Tibial artery (tissue), 4 donors: ENCODE measurements at regions not wholly inside any gene's neighbourhood (a gene's known extent, or its start where the extent isn't known, plus 50 kb on each side); places are given as distances from the start of the nearest gene placed in this dataset.

Source experiments
- DNase-seq, 2 donors: peaks; one replicate each; pipeline ENCODE4 v3.0.0-alpha.2; 2019
- H3K27ac ChIP-seq, 2 donors: fragments of 200-600 bp; sonication (generic) in 1 of 2; 1 replicate in 1 of 2; 2 replicates in 1 of 2; pipeline ENCODE4 v1.5.1; 2018 to 2019; ENCODE audit warnings: mild to moderate bottlenecking in 1 of 2
- H3K27me3 ChIP-seq, 2 donors: fragments of 200-600 bp; sonication (generic) in 1 of 2; one replicate each; pipeline versions ENCODE4 v1.5.1 to v1.6.0; 2016 to 2019
- H3K36me3 ChIP-seq, 3 donors: fragments of 200-600 bp; sonication (generic) in 2 of 3; one replicate each; pipeline ENCODE4 v1.5.1; 2016 to 2019; ENCODE audit warnings: mild to moderate bottlenecking in 2 of 3
- H3K4me1 ChIP-seq, 4 donors: fragments of 200-600 bp; sonication (generic) in 2 of 4; 1 replicate in 3 of 4; 2 replicates in 1 of 4; pipeline ENCODE4 v1.5.1; 2016 to 2019
- H3K4me3 ChIP-seq, 2 donors: fragments of 200-600 bp; sonication (generic) in 1 of 2; 1 replicate in 1 of 2; 2 replicates in 1 of 2; pipeline ENCODE4 v1.5.1; 2018 to 2019; ENCODE audit warnings: mild to moderate bottlenecking in 2 of 2
- H3K9me3 ChIP-seq, 3 donors: fragments of 200-600 bp; sonication (generic) in 1 of 3; one replicate each; pipeline ENCODE4 v1.5.1; 2016 to 2019
- intact Hi-C: fragments of 100-400 bp; cut with DNase I; formaldehyde crosslinking; loops from one replicate; pipeline ENCODE4 v1.15.0; 2023; ENCODE audit warnings: low total_unique reads
- TF ChIP-seq, protein P1 (sequence below), 2 experiments: fragments of 200-600 bp in 1 of 2; fragments of 450-650 bp in 1 of 2; IDR thresholded peaks; one replicate each; pipeline ENCODE4 v1.5.1; 2017 to 2019; ENCODE audit warnings: antibody characterized with exemption in 2 of 2, mild to moderate bottlenecking in 1 of 2, moderate library complexity in 1 of 2

DNA sequence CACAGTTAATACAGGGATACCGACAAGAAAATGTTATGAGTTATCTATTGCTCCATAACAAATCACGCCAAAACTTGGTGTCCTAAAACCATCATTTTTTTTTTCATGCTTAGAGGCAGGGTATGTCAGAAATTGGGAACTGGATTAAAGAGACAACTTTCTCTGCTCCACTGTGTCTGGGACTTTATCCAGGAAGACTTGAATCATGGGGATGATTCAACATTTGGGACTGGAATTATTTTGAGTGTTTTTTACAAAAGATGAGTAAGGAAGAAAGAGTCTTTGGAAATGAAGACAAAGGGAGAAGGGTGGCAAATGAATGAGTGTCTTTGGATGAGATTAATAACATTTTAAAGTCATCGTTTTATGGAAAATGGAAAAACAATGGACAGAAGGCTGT, 1883.7 kb upstream of the C9orf72 start:
- intact Hi-C loops = no loop called here
- no peak overlapping the region for H3K27ac ChIP-seq
- H3K9me3 ChIP-seq = peaks cover 0 to 7% (median 0%) of the 10 kb centered on the region in 3 donors
- no peaks in the 10 kb centered on the region for H3K27me3 ChIP-seq
- H3K36me3 ChIP-seq = no peaks in the 10 kb centered on the region
- no peak for DNase-seq
- TF ChIP-seq, protein P1, sequence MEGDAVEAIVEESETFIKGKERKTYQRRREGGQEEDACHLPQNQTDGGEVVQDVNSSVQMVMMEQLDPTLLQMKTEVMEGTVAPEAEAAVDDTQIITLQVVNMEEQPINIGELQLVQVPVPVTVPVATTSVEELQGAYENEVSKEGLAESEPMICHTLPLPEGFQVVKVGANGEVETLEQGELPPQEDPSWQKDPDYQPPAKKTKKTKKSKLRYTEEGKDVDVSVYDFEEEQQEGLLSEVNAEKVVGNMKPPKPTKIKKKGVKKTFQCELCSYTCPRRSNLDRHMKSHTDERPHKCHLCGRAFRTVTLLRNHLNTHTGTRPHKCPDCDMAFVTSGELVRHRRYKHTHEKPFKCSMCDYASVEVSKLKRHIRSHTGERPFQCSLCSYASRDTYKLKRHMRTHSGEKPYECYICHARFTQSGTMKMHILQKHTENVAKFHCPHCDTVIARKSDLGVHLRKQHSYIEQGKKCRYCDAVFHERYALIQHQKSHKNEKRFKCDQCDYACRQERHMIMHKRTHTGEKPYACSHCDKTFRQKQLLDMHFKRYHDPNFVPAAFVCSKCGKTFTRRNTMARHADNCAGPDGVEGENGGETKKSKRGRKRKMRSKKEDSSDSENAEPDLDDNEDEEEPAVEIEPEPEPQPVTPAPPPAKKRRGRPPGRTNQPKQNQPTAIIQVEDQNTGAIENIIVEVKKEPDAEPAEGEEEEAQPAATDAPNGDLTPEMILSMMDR (IDR thresholded peaks at IDR 0.05) = no peak
- no peaks in the 10 kb centered on the region for H3K4me1 ChIP-seq
- no peak overlapping the region for H3K4me3 ChIP-seq

DNA sequence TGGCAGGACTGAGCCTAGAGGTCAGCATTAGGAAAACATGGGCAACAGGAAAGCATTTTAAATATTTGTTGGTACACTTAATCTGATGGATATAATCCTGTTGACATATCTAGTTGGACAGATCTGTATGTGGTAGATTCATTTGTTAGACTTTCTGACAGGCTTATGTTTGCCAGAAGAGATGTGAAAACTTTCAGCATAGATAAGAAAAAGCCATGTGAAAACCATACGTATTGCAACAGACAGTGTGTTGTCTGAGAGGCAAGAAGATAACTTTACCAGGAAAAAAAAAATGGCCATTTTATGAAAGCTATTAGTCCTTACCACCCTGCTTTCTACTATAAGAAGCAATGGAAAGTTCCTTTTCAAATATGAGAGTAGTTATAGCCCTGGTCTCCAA, 1902.2 kb upstream of the C9orf72 start:
- no peaks in the 10 kb centered on the region for H3K36me3 ChIP-seq
- no peak for DNase-seq
- no peak overlapping the region for H3K27ac ChIP-seq
- no peaks in the 10 kb centered on the region for H3K4me1 ChIP-seq
- H3K9me3 ChIP-seq = no peaks in the 10 kb centered on the region
- intact Hi-C loops = no loop called here
- H3K4me3 ChIP-seq = no peak overlapping the region
- no peaks in the 10 kb centered on the region for H3K27me3 ChIP-seq
- TF ChIP-seq, protein P1 (IDR thresholded peaks at IDR 0.05) = no peak

DNA sequence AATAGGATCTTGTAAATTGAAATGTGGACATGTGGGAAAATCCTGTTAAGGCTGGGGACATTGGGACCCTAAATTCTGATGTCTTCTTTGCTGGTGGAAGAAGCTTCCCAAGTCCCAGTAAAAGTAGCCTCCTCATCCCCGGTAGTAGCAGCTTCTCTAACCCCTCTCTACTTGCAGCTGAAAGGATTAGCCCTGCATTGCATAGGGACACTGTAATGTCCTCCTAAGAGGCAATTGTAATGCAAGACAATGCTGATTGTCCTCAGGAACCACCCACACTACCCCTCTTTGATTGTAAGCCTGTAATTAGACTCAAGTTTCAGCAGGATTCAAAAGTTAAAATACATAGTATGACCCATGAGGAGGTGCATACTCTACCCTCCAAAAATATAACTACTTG, 1938.4 kb upstream of the C9orf72 start:
- H3K27me3 ChIP-seq = no peaks in the 10 kb centered on the region
- H3K27ac ChIP-seq = no peak overlapping the region
- no peaks in the 10 kb centered on the region for H3K36me3 ChIP-seq
- no peaks in the 10 kb centered on the region for H3K9me3 ChIP-seq
- intact Hi-C loops = no loop called here
- no peaks in the 10 kb centered on the region for H3K4me1 ChIP-seq
- TF ChIP-seq, protein P1 (IDR thresholded peaks at IDR 0.05) = no peak
- no peak for DNase-seq
- H3K4me3 ChIP-seq = no peak overlapping the region

DNA sequence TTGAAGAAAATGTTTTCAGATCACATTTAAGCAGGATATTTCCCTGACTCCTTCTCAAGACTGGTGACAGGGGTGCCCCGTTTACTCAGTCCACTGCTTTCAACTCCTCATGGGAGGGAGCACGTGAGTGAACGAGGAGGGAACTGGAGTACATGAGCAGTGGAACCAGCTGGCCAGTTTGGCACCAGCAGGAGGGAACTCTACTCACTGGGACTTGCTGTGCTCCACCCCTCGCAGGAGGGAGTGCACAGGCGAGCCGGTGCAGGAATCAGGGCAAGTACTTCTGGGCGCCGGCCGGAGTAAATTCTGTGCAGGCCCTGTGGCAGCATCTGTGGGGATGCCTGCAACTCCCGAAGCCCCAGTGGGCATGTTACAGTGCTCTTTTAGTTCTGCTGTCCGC, 1941.1 kb upstream of the C9orf72 start:
- DNase-seq = no peak
- no peak overlapping the region for H3K4me3 ChIP-seq
- no peaks in the 10 kb centered on the region for H3K4me1 ChIP-seq
- intact Hi-C loops = no loop called here
- no peaks in the 10 kb centered on the region for H3K27me3 ChIP-seq
- H3K27ac ChIP-seq = no peak overlapping the region
- TF ChIP-seq, protein P1 (IDR thresholded peaks at IDR 0.05) = no peak
- no peaks in the 10 kb centered on the region for H3K36me3 ChIP-seq
- H3K9me3 ChIP-seq = no peaks in the 10 kb centered on the region

DNA sequence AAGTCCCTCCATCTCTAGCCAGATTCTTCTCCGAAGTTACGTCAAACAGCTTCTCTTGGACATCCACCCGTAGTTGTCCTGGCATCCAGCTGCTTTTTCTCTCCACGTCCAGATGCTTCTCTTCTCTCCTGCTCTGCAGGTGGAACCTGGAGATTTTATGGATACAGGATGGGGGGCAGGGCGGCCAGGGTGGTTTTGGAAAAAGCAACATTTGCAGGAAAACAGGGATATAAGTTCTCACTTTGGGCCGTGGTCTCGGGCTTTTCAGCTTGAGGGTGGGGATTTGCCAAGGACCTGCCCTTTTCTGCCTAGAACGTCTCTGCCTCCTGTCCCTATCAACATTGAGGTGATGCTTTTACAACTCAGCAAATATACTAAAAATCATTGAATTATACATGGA, 1941.6 kb upstream of the C9orf72 start:
- Histone ChIP-seq H3K36me3 (no peaks in the 10 kb centered on the region), H3K27me3 (no peaks in the 10 kb centered on the region), H3K4me3 (no peak overlapping the region), H3K27ac (no peak overlapping the region), H3K4me1 (no peaks in the 10 kb centered on the region), H3K9me3 (no peaks in the 10 kb centered on the region)
- DNase-seq = no peak
- TF ChIP-seq, protein P1 (IDR thresholded peaks at IDR 0.05) = no peak
- intact Hi-C loops = no loop called here

DNA sequence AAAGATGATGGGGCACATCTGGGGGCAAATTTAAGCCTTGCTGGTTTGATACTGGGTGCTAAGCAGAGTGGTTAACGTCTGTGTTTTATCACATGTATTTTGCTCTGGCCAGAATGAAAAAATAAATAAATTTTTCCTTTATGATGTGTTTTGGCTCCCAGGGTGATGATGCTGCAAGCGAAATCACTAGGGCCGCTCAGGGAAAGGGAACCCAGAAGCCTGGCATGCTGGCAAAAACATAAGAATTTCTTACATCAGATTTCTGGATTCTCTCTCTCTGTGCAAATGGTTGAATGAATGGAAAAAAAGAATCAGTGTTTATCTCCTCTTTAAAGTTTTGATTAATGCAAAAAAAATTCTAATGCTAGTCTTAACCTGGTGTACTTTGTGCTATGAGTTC, 1975.2 kb upstream of the C9orf72 start:
- no peaks in the 10 kb centered on the region for H3K27me3 ChIP-seq
- no peaks in the 10 kb centered on the region for H3K4me1 ChIP-seq
- H3K27ac ChIP-seq = no peak overlapping the region
- H3K36me3 ChIP-seq = no peaks in the 10 kb centered on the region
- H3K4me3 ChIP-seq = no peak overlapping the region
- H3K9me3 ChIP-seq = no peaks in the 10 kb centered on the region
- intact Hi-C loops = no loop called here
- DNase-seq = no peak
- TF ChIP-seq, protein P1 (IDR thresholded peaks at IDR 0.05) = no peak
